ENCODE measurements at regions not wholly inside any gene's neighbourhood (a gene's known extent, or its start where the extent isn't known, plus 50 kb on each side); places are given as distances from the start of the nearest gene placed in this dataset.

DNA sequence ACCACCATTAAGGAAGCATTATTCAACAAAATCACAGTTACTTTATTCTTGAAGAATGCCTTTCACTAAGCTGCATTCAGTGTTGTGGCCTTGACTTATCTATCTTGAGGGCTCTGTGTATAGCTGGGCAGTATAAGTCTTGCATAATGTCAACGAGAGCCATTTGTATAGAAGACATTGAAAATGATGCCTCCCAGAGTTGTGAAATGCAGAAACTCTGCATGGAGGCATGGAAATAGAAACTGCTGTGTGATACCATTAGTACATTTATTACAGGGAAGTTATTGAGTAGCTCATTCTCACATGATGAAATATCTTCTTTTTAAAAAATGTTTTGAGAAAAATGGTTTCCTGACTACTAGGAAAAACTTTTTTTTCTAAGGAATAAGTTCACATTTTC, 111.4 kb upstream of the SNX7 start:
- TF ChIP-seq ZNF792 (tag by site-specific recombination; IDR thresholded peaks at IDR 0.05) (no peak), ZNF266 (tag by site-specific recombination; IDR thresholded peaks at IDR 0.05; ENCODE audit: low read depth) (no peak), ZNF596 (tag by site-specific recombination; IDR thresholded peaks at IDR 0.05) (no peak), ZNF175 (tag by site-specific recombination; IDR thresholded peaks at IDR 0.05) (no peak), ZNF157 (tag by site-specific recombination; IDR thresholded peaks at IDR 0.05) (no peak), ZFHX2 (tag by site-specific recombination; conservative IDR thresholded peaks at IDR 0.05) (no peak), ZNF169 (tag by site-specific recombination; IDR thresholded peaks at IDR 0.05) (no peak), ZNF211 (tag by site-specific recombination; IDR thresholded peaks at IDR 0.05; ENCODE audit: low read depth) (no peak), TSHZ1 (tag by site-specific recombination; IDR thresholded peaks at IDR 0.05; ENCODE audit: borderline replicate concordance) (no peak), ELK4 (IDR thresholded peaks at IDR 0.05; ENCODE audit: borderline replicate concordance, low read depth, low read length) (no peak), SETDB1 (IDR thresholded peaks at IDR 0.05; ENCODE audit: insufficient read length, low read length) (no peak), ZNF701 (tag by site-specific recombination; IDR thresholded peaks at IDR 0.05) (no peak), ZFP41 (tag by site-specific recombination; IDR thresholded peaks at IDR 0.05; ENCODE audit: borderline replicate concordance) (no peak), GLIS1 (tag by site-specific recombination; IDR thresholded peaks at IDR 0.05) (no peak), YY1 (tag by site-specific recombination; IDR thresholded peaks at IDR 0.05) (no peak)
- TF ChIP-seq, protein P1, sequence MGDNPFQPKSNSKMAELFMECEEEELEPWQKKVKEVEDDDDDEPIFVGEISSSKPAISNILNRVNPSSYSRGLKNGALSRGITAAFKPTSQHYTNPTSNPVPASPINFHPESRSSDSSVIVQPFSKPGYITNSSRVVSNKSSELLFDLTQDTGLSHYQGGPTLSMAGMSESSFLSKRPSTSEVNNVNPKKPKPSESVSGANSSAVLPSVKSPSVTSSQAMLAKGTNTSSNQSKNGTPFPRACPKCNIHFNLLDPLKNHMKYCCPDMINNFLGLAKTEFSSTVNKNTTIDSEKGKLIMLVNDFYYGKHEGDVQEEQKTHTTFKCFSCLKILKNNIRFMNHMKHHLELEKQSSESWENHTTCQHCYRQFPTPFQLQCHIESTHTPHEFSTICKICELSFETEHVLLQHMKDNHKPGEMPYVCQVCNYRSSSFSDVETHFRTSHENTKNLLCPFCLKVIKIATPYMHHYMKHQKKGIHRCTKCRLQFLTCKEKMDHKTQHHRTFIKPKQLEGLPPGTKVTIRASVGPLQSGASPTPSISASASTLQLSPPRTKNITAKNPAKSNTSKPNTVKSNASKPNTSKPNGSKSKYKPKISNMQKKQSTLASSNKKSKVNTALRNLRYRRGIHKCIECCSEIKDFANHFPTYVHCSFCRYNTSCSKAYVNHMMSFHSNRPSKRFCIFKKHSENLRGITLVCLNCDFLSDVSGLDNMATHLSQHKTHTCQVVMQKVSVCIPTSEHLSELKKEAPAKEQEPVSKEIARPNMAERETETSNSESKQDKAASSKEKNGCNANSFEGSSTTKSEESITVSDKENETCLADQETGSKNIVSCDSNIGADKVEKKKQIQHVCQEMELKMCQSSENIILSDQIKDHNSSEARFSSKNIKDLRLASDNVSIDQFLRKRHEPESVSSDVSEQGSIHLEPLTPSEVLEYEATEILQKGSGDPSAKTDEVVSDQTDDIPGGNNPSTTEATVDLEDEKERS (tag by site-specific recombination; IDR thresholded peaks at IDR 0.05) = no peak
- TF ChIP-seq, protein P2, sequence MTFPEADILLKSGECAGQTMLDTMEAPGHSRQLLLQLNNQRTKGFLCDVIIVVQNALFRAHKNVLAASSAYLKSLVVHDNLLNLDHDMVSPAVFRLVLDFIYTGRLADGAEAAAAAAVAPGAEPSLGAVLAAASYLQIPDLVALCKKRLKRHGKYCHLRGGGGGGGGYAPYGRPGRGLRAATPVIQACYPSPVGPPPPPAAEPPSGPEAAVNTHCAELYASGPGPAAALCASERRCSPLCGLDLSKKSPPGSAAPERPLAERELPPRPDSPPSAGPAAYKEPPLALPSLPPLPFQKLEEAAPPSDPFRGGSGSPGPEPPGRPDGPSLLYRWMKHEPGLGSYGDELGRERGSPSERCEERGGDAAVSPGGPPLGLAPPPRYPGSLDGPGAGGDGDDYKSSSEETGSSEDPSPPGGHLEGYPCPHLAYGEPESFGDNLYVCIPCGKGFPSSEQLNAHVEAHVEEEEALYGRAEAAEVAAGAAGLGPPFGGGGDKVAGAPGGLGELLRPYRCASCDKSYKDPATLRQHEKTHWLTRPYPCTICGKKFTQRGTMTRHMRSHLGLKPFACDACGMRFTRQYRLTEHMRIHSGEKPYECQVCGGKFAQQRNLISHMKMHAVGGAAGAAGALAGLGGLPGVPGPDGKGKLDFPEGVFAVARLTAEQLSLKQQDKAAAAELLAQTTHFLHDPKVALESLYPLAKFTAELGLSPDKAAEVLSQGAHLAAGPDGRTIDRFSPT (tag by site-specific recombination; IDR thresholded peaks at IDR 0.05) = no peak
- TF ChIP-seq, protein P3, sequence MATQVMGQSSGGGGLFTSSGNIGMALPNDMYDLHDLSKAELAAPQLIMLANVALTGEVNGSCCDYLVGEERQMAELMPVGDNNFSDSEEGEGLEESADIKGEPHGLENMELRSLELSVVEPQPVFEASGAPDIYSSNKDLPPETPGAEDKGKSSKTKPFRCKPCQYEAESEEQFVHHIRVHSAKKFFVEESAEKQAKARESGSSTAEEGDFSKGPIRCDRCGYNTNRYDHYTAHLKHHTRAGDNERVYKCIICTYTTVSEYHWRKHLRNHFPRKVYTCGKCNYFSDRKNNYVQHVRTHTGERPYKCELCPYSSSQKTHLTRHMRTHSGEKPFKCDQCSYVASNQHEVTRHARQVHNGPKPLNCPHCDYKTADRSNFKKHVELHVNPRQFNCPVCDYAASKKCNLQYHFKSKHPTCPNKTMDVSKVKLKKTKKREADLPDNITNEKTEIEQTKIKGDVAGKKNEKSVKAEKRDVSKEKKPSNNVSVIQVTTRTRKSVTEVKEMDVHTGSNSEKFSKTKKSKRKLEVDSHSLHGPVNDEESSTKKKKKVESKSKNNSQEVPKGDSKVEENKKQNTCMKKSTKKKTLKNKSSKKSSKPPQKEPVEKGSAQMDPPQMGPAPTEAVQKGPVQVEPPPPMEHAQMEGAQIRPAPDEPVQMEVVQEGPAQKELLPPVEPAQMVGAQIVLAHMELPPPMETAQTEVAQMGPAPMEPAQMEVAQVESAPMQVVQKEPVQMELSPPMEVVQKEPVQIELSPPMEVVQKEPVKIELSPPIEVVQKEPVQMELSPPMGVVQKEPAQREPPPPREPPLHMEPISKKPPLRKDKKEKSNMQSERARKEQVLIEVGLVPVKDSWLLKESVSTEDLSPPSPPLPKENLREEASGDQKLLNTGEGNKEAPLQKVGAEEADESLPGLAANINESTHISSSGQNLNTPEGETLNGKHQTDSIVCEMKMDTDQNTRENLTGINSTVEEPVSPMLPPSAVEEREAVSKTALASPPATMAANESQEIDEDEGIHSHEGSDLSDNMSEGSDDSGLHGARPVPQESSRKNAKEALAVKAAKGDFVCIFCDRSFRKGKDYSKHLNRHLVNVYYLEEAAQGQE (tag by site-specific recombination; IDR thresholded peaks at IDR 0.05) = no peak
- Histone ChIP-seq H3K36me3 (ENCODE audit: control insufficient read depth in 2 of 2, insufficient read depth in 1 of 2, low read length in 2 of 2) (no peaks in the 10 kb centered on the region), H3K4me3 (ENCODE audit: low read depth, low read length) (no peak overlapping the region), H3K4me1 (ENCODE audit: control insufficient read depth, insufficient read depth, low read length) (no peaks in the 10 kb centered on the region), H3K9me3 (ENCODE audit: control insufficient read depth, insufficient read depth, low read depth, low read length) (no peaks in the 10 kb centered on the region), H3K27ac (ENCODE audit: extremely low read depth, low read depth, low read length) (no peak overlapping the region)
- ChIA-PET POLR2A (no interaction called here), CTCF (interaction anchor here (0.6 kb wide), 1 partner anchor 245 kb away, joined by 4 read pairs; no protein-coding TSS in a partner anchor)
